Fibroblast of skin of right biceps (primary cell): ENCODE measurements at regions not wholly inside any gene's neighbourhood (a gene's known extent, or its start where the extent isn't known, plus 50 kb on each side); places are given as distances from the start of the nearest gene placed in this dataset.
"Not testable (repeated sequence)": the region's sequence is repeated elsewhere in the genome, so short reads cannot be mapped to it uniquely, and the experiment has no call there.

Source experiments
- DNase-seq: peaks from one replicate; pipeline ENCODE4 v3.0.0-alpha.2; 2013

GRCh38 chr11:89545691-89546090 is 54.5 kb upstream of the NOX4 start:
- no peak for DNase-seq

- DNase-seq, result not testable (repeated sequence)
Measured at GRCh38 chr11:89555781-89556180, 64.6 kb upstream of the NOX4 start.

GRCh38 chr11:89556731-89557707 is 65.8 kb upstream of the NOX4 start:
- not testable (repeated sequence) for DNase-seq

- not testable (repeated sequence) for DNase-seq
Measured at GRCh38 chr11:89560598-89560997, 69.4 kb upstream of the NOX4 start.

GRCh38 chr11:89562731-89563130 is 71.6 kb upstream of the NOX4 start:
- DNase-seq, result not testable (repeated sequence)

- DNase-seq, result no peak
Measured at GRCh38 chr11:89566972-89567371, 75.8 kb upstream of the NOX4 start.

GRCh38 chr11:89569387-89569786 is 78.2 kb upstream of the NOX4 start:
- not testable (repeated sequence) for DNase-seq

GRCh38 chr11:89571706-89572105 is 80.5 kb upstream of the NOX4 start:
- DNase-seq, result not testable (repeated sequence)

GRCh38 chr11:89575846-89576245 is 84.7 kb upstream of the NOX4 start:
- not testable (repeated sequence) for DNase-seq

GRCh38 chr11:89577428-89577827 is 86.3 kb upstream of the NOX4 start:
- not testable (repeated sequence) for DNase-seq

- no peak for DNase-seq
Measured at GRCh38 chr11:89583580-89583979, 92.4 kb upstream of the NOX4 start.

GRCh38 chr11:89585046-89585445 is 93.9 kb upstream of the NOX4 start:
- DNase-seq, result not testable (repeated sequence)

- not testable (repeated sequence) for DNase-seq
Measured at GRCh38 chr11:89585471-89585870, 94.3 kb upstream of the NOX4 start.

GRCh38 chr11:89589413-89589812 is 98.2 kb upstream of the NOX4 start:
- peak; percentile 5 for DNase-seq

- peak; percentile 22 for DNase-seq
Measured at GRCh38 chr11:89590008-89590632, 98.9 kb upstream of the NOX4 start.

GRCh38 chr11:89601263-89601662 is 108.8 kb upstream of the TRIM77 start:
- DNase-seq, result peak; percentile 49

GRCh38 chr11:89604281-89604680 is 105.8 kb upstream of the TRIM77 start:
- DNase-seq, result no peak

GRCh38 chr11:89606845-89607244 is 103.3 kb upstream of the TRIM77 start:
- not testable (repeated sequence) for DNase-seq

- not testable (repeated sequence) for DNase-seq
Measured at GRCh38 chr11:89607497-89607896, 102.6 kb upstream of the TRIM77 start.

- DNase-seq, result no peak
Measured at GRCh38 chr11:89608234-89608966, 101.7 kb upstream of the TRIM77 start.

GRCh38 chr11:89612096-89612495 is 98.0 kb upstream of the TRIM77 start:
- DNase-seq, result no peak

- DNase-seq, result no peak
Measured at GRCh38 chr11:89613911-89614310, 96.2 kb upstream of the TRIM77 start.

GRCh38 chr11:89614428-89614827 is 95.7 kb upstream of the TRIM77 start:
- peak; percentile 6 for DNase-seq
